ENCODE measurements at regions not wholly inside any gene's neighbourhood (a gene's known extent, or its start where the extent isn't known, plus 50 kb on each side); places are given as distances from the start of the nearest gene placed in this dataset.
"Not testable (repeated sequence)": the region's sequence is repeated elsewhere in the genome, so short reads cannot be mapped to it uniquely, and the experiment has no call there.

DNA sequence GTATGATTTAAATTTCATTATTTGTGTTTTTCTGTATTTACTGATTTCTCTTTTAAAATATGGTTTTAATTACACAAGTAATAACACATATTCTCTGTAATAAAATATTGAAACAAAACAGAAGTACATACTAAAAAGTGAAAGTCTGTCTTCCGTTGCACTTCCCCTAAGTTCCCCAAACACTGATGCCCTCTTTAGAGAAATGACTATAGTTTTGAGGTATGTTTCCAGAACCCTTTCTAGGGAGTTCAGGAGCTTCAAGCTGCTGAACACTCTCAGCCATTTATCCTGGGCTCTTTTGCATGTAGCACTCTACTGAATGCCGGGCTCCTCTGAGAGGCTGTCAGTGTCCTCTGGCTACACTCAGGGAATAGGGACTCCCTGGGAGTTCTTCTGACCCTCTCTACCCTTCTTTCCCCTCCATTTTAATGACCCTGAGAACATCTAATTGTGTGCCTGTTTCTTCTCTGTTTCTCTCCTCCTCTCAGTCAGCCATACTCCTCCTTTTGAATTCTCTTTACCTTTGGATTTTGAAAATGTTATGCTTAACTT is 60.4 kb upstream of the KCNAB1 start:
- H3K4me3 ChIP-seq = no peak overlapping the region
- H3K4me1 ChIP-seq = peaks cover 0 to 7% (median 0%) of the 10 kb centered on the region in 4 donors
- WGBS, 2 donors = 42 to 52% methylated on average over 2 of the region's 2 CpGs
- no peaks in the 10 kb centered on the region for H3K27me3 ChIP-seq
- H3K36me3 ChIP-seq = no peaks in the 10 kb centered on the region
- intact Hi-C loops (cut with DNase I) = no loop called here
- H3K9me3 ChIP-seq = no peaks in the 10 kb centered on the region
- DNase-seq = no peak
- TF ChIP-seq EP300 (IDR thresholded peaks at IDR 0.05) (no peak), CTCF (IDR thresholded peaks at IDR 0.05) (no peak), POLR2AphosphoS5 (IDR thresholded peaks at IDR 0.05) (no peak), POLR2A (IDR thresholded peaks at IDR 0.05) (no peak)
- peak overlapping the region in 1 of 4 donors; percentile 2 for H3K27ac ChIP-seq

GRCh38 chr3:156068151-156068550 is 52.2 kb upstream of the KCNAB1 start:
- H3K27me3 ChIP-seq; H3K9me3 ChIP-seq; H3K27ac ChIP-seq; H3K36me3 ChIP-seq; H3K4me1 ChIP-seq; H3K4me3 ChIP-seq; DNase-seq; intact Hi-C loops (cut with DNase I): not testable (repeated sequence)
- 92 to 94% methylated on average over 3 of the region's 3 CpGs for WGBS, 2 donors

GRCh38 chr3:156070028-156070427 is 50.4 kb upstream of the KCNAB1 start:
- no peaks in the 10 kb centered on the region for H3K27me3 ChIP-seq
- H3K27ac ChIP-seq = no peak overlapping the region
- TF ChIP-seq EP300 (IDR thresholded peaks at IDR 0.05) (no peak), POLR2A (IDR thresholded peaks at IDR 0.05) (no peak), CTCF (IDR thresholded peaks at IDR 0.05) (no peak), POLR2AphosphoS5 (IDR thresholded peaks at IDR 0.05) (no peak)
- no peak overlapping the region for H3K4me3 ChIP-seq
- H3K36me3 ChIP-seq = no peaks in the 10 kb centered on the region
- no peaks in the 10 kb centered on the region for H3K4me1 ChIP-seq
- 91 to 94% methylated on average over 2 of the region's 2 CpGs for WGBS, 2 donors
- DNase-seq = no peak
- no peaks in the 10 kb centered on the region for H3K9me3 ChIP-seq
- intact Hi-C loops (cut with DNase I) = no loop called here

Data from sigmoid colon (tissue), 6 donors.